ENCODE measurements at regions not wholly inside any gene's neighbourhood (a gene's known extent, or its start where the extent isn't known, plus 50 kb on each side); places are given as distances from the start of the nearest gene placed in this dataset.

- no peak for TF ChIP-seq CTCF (IDR thresholded peaks at IDR 0.05; ENCODE audit: extremely low read depth, missing control alignments)
- no peak for DNase-seq (ENCODE audit: low spot score)
Measured at GRCh38 chr10:8908013-8908412, 853.5 kb downstream of the GATA3 start.

- no peak for DNase-seq (ENCODE audit: low spot score)
- no peak for TF ChIP-seq CTCF (IDR thresholded peaks at IDR 0.05; ENCODE audit: extremely low read depth, missing control alignments)
Measured at GRCh38 chr10:8910314-8910713, 855.8 kb downstream of the GATA3 start.

GRCh38 chr10:8911032-8911431 lies 856.5 kb downstream of the GATA3 start:
- DNase-seq (ENCODE audit: low spot score): no peak

GRCh38 chr10:8912108-8912507 lies 857.6 kb downstream of the GATA3 start:
- TF ChIP-seq CTCF (IDR thresholded peaks at IDR 0.05; ENCODE audit: extremely low read depth, missing control alignments): no peak
- no peak for DNase-seq (ENCODE audit: low spot score)

More at GRCh38 chr10:8911032-8911431, 856.5 kb downstream of the GATA3 start:
- TF ChIP-seq CTCF (IDR thresholded peaks at IDR 0.05; ENCODE audit: extremely low read depth, missing control alignments): no peak

GRCh38 chr10:8913720-8914119 lies 859.2 kb downstream of the GATA3 start:
- no peak for TF ChIP-seq CTCF (IDR thresholded peaks at IDR 0.05; ENCODE audit: extremely low read depth, missing control alignments)
- no peak for DNase-seq (ENCODE audit: low spot score)

GRCh38 chr10:8919280-8919679 lies 864.8 kb downstream of the GATA3 start:
- TF ChIP-seq CTCF (IDR thresholded peaks at IDR 0.05; ENCODE audit: extremely low read depth, missing control alignments): no peak
- DNase-seq (ENCODE audit: low spot score): no peak

GRCh38 chr10:8921568-8921967 lies 867.1 kb downstream of the GATA3 start:
- TF ChIP-seq CTCF (IDR thresholded peaks at IDR 0.05; ENCODE audit: extremely low read depth, missing control alignments): no peak
- no peak for DNase-seq (ENCODE audit: low spot score)

Measured in GM20000 (cell line).